Transverse colon (tissue), 4 donors: ENCODE measurements at regions not wholly inside any gene's neighbourhood (a gene's known extent, or its start where the extent isn't known, plus 50 kb on each side); places are given as distances from the start of the nearest gene placed in this dataset.
A peak's percentile ranks its signal among the peaks of the same experiment; 100 is the strongest.

Experiments used
- DNase-seq: peaks from one replicate; pipeline ENCODE4 v3.0.0-alpha.2; 2019
- H3K27ac ChIP-seq, 4 donors: fragments of 200-600 bp; sonication (generic); 2 replicates each; pipeline ENCODE4 v1.5.1; 2016 to 2018; ENCODE audit warnings: inconsistent platforms in 4 of 4
- H3K27me3 ChIP-seq: fragments of 200-600 bp; sonication (generic); 2 replicates; pipeline ENCODE4 v1.5.1; 2017; ENCODE audit warnings: inconsistent platforms
- H3K36me3 ChIP-seq, 4 donors: fragments of 200-600 bp; sonication (generic); 2 replicates each; pipeline ENCODE4 v1.5.1; 2017 to 2019; ENCODE audit warnings: inconsistent platforms in 4 of 4
- H3K4me1 ChIP-seq, 4 donors: fragments of 200-600 bp; sonication (generic); 2 replicates each; pipeline ENCODE4 v1.5.1; 2017 to 2020; ENCODE audit warnings: inconsistent platforms in 4 of 4
- H3K4me3 ChIP-seq, 4 donors: fragments of 200-600 bp; sonication (generic); 1 replicate in 1 of 4; 2 replicates in 3 of 4; pipeline versions ENCODE4 v1.5.1 to v1.6.1; 2017 to 2019; ENCODE audit warnings: inconsistent platforms in 4 of 4
- H3K9me3 ChIP-seq, 2 donors: fragments of 200-600 bp; sonication (generic); 2 replicates each; pipeline ENCODE4 v1.5.1; 2017 to 2019; ENCODE audit warnings: inconsistent platforms in 2 of 2
- CTCF ChIP-seq, 5 experiments: fragments of 200-600 bp in 3 of 5; fragments of 450-650 bp in 2 of 5; sonication (generic) in 3 of 5; IDR thresholded peaks; 1 replicate in 2 of 5; 2 replicates in 3 of 5; pipeline ENCODE4 v1.5.1; 2016 to 2017; ENCODE audit warnings: antibody characterized with exemption in 5 of 5, inconsistent platforms in 3 of 5, mild to moderate bottlenecking in 2 of 5, moderate library complexity in 1 of 5
- EP300 ChIP-seq: sonication (generic); formaldehyde crosslinking; IDR thresholded peaks from one replicate; pipeline ENCODE4 v1.6.1; 2017; ENCODE audit warnings: antibody characterized with exemption, low read depth
- POLR2A ChIP-seq: fragments of 450-650 bp; IDR thresholded peaks from one replicate; pipeline ENCODE4 v1.6.1; 2016; ENCODE audit warnings: antibody characterized with exemption, mild to moderate bottlenecking, moderate library complexity
- POLR2AphosphoS5 ChIP-seq, 3 donors: sonication (generic); formaldehyde crosslinking; IDR thresholded peaks; one replicate each; pipeline ENCODE4 v1.6.1; 2016; ENCODE audit warnings: antibody characterized with exemption in 3 of 3
- WGBS, 2 donors: methylation state at CpG; one replicate each; pipeline ENCODE4 v1.1.5; 2018; ENCODE audit warnings: low coverage in 1 of 2; 5-methylcytosine and 5-hydroxymethylcytosine counted together
- in situ Hi-C, 4 donors: fragments of 200-750 bp; cut with MboI; loops; one replicate each; pipeline versions ENCODE4 v1.15.0 to v1.15.1; 2017; ENCODE audit warnings: low sequenced_read_pairs in 3 of 4, low pct_ligation_motif_present in 1 of 4, low pct_unique_long_range_greater_than_20kb in 1 of 4
- intact Hi-C: fragments of 100-400 bp; cut with DNase I; formaldehyde crosslinking; loops from one replicate; pipeline ENCODE4 v1.15.1; 2023; ENCODE audit warnings: low total_unique reads

GRCh38 chr20:46823271-46823751 lies 71.3 kb upstream of the EYA2 start:
- no peak for TF ChIP-seq POLR2AphosphoS5 (IDR thresholded peaks at IDR 0.05)
- no peak for TF ChIP-seq EP300
- no peak for TF ChIP-seq POLR2A
- no peak for TF ChIP-seq CTCF (IDR thresholded peaks at IDR 0.05)
- Histone ChIP-seq H3K4me3 (no peak overlapping the region), H3K9me3 (no peaks in the 10 kb centered on the region), H3K36me3 (no peaks in the 10 kb centered on the region), H3K27ac (peak overlapping the region; percentile 73 to 85 (median 78)), H3K4me1 (peaks cover 0 to 39% (median 8%) of the 10 kb centered on the region in 4 donors), H3K27me3 (no peaks in the 10 kb centered on the region)
- DNase-seq: peak; percentile 75
- in situ Hi-C loops: no loop called here
- intact Hi-C loops: no loop called here
- 54 to 56% methylated on average over 4 to 5 of the region's 5 CpGs for WGBS, 2 donors

- Histone ChIP-seq H3K9me3 (no peaks in the 10 kb centered on the region), H3K27ac (peak overlapping the region; percentile 73 to 85 (median 78)), H3K4me3 (no peak overlapping the region), H3K27me3 (no peaks in the 10 kb centered on the region), H3K36me3 (no peaks in the 10 kb centered on the region), H3K4me1 (peaks cover 0 to 39% (median 8%) of the 10 kb centered on the region in 4 donors)
- TF ChIP-seq POLR2AphosphoS5 (IDR thresholded peaks at IDR 0.05) (no peak), EP300 (no peak), CTCF (IDR thresholded peaks at IDR 0.05) (no peak), POLR2A (no peak)
- DNase-seq: no peak
- intact Hi-C loops: no loop called here
- 69 to 75% methylated on average over 3 of the region's 3 CpGs for WGBS, 2 donors
- in situ Hi-C loops: no loop called here
Measured at GRCh38 chr20:46823753-46824152, 70.9 kb upstream of the EYA2 start.

DNA sequence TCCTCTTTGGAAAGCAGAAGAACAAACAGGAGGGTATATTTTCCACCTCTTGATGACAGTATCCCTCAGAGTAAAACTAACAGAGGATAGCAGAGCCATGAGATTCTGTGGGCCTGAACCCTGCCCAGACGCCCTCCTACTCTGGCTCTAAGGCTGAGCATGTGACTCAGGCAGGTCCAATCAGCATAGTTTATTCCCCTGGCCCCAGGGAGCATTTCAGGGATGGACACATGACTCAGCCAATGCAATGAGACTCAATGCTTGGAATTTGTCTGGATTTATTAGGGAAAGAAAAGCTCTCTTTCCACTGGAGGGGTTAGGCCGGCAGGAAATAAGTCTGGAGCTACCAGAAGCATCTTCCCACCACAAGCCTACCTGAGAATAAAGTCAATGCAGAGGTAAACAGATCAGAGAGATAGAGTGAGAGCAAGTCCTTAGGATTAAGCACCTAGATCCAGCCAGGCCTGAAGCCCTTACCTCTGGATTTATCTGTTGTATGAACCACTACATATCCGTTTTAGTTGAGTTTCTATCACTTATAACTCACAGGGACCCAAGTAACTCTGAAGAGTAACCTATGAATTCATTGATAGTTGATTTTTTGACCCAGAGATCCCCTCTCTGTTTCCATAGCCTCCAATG lies 68.2 kb upstream of the EYA2 start:
- peaks cover 0 to 26% (median 8%) of the 10 kb centered on the region in 4 donors for H3K4me1 ChIP-seq
- H3K4me3 ChIP-seq: no peak overlapping the region
- in situ Hi-C loops (no loop called here), intact Hi-C loops (no loop called here)
- H3K27me3 ChIP-seq: no peaks in the 10 kb centered on the region
- H3K9me3 ChIP-seq: no peaks in the 10 kb centered on the region
- H3K36me3 ChIP-seq: no peaks in the 10 kb centered on the region
- TF ChIP-seq POLR2AphosphoS5 (IDR thresholded peaks at IDR 0.05): no peak
- TF ChIP-seq POLR2A: no peak
- no peak for TF ChIP-seq CTCF (IDR thresholded peaks at IDR 0.05)
- TF ChIP-seq EP300: no peak
- no peak for DNase-seq
- H3K27ac ChIP-seq: no peak overlapping the region
- 47 to 79% methylated on average over 1 to 3 of the region's 3 CpGs for WGBS, 2 donors

DNA sequence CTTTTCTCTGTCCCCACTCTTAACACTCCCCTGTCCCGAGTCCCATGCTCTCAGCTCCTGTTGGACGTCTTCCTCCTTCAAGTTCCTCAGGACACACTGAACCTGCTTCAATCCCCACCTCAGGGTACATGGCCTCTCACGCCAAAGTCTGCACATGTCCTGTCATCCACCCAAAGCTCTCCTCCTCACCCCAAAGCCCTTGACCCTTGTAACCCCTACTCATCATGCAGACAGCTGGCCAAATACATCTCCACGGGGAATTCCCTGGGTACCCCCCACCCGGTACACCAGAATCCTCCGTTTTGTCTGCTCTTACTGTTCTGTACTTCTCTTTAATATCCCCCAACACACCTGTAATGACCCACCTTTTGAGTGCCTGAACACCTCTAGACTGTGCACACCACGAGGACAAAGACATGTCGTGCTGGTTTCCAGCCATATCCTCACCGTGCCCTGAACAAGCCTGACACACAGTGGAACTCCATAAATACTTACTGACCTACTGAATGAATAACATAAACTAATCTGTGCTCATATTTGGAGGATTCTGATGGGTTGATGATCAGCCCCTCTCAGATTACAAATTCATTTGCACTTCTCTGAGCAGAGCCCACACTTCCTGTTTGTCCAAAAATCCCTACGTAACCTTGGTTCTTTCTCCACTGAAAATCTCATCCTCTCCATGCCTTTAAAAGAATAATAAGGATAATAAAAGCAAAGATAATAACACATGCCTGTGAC lies 66.8 kb upstream of the EYA2 start:
- peaks cover 0 to 12% (median 4%) of the 10 kb centered on the region in 4 donors for H3K4me1 ChIP-seq
- 70 to 76% methylated on average over 5 to 10 of the region's 10 CpGs for WGBS, 2 donors
- H3K27ac ChIP-seq: no peak overlapping the region
- H3K9me3 ChIP-seq: no peaks in the 10 kb centered on the region
- H3K4me3 ChIP-seq: no peak overlapping the region
- DNase-seq: no peak
- in situ Hi-C loops (no loop called here), intact Hi-C loops (no loop called here)
- H3K36me3 ChIP-seq: no peaks in the 10 kb centered on the region
- no peaks in the 10 kb centered on the region for H3K27me3 ChIP-seq
- no peak for TF ChIP-seq POLR2A
